Endothelial cell of umbilical vein (primary cell): ENCODE measurements at regions not wholly inside any gene's neighbourhood (a gene's known extent, or its start where the extent isn't known, plus 50 kb on each side); places are given as distances from the start of the nearest gene placed in this dataset.
"Not testable (repeated sequence)": the region's sequence is repeated elsewhere in the genome, so short reads cannot be mapped to it uniquely, and the experiment has no call there.

Experiments
- BruUV-seq: library from RNA; stranded (reverse); fragments of 400-500 nt; replicated peaks from 2 replicates; lab custom pipeline; 2021; lab: Mats Ljungman, UMichigan
- CTCF ChIA-PET: fragments of 300-600, 350-600 bp; sonication (Branson Sonifier 250); formaldehyde crosslinking; loops from one replicate; lab custom pipeline; 2021; ENCODE audit warnings: antibody characterized with exemption, inconsistent platforms; lab: Charles Lee
- POLR2A ChIA-PET: fragments of 300-600, 350-600 bp; sonication (Branson Sonifier 250); formaldehyde crosslinking; loops from one replicate; lab custom pipeline; 2021; ENCODE audit warnings: antibody characterized with exemption, inconsistent platforms; lab: Charles Lee
- DNase-seq: peaks from one replicate; pipeline ENCODE4 v3.0.0-alpha.2; 2011; ENCODE audit warnings: low read depth, low spot score
- FAIRE-seq: peaks from 2 replicates; lab custom pipeline; 2011; peaks lifted over from hg19 to GRCh38; lab: Jason Lieb, UNC
- H2AFZ ChIP-seq: 2 replicates; pipeline ENCODE4 v1.6.0; 2012; ENCODE audit warnings: low read depth, low read length, control low read depth, inconsistent platforms
- H3K27ac ChIP-seq: 2 replicates; pipeline ENCODE4 v1.5.1; 2011; ENCODE audit warnings: low read depth, mild to moderate bottlenecking, control low read depth, low read length, moderate library complexity; ENCODE audit not compliant: insufficient read depth
- H3K27me3 ChIP-seq, 2 experiments: 2 replicates each; pipeline versions ENCODE4 v1.6.0 to v1.6.1; 2011; ENCODE audit warnings: low read length in 2 of 2, mixed read lengths in 1 of 2; ENCODE audit not compliant: control insufficient read depth in 2 of 2, insufficient read depth in 2 of 2
- H3K36me3 ChIP-seq, 2 experiments: 2 replicates in 1 of 2; 3 replicates in 1 of 2; pipeline ENCODE4 v1.5.1; 2011; ENCODE audit warnings: low read length in 2 of 2, mild to moderate bottlenecking in 1 of 2, moderate library complexity in 1 of 2; ENCODE audit not compliant: control insufficient read depth in 2 of 2, insufficient read depth in 2 of 2; ENCODE audit errors: extremely low read depth in 1 of 2
- H3K4me1 ChIP-seq: 3 replicates; pipeline ENCODE4 v1.5.1; 2011; ENCODE audit warnings: mild to moderate bottlenecking, low read length; ENCODE audit not compliant: control insufficient read depth, insufficient read depth; ENCODE audit errors: extremely low read depth
- H3K4me2 ChIP-seq: 2 replicates; pipeline ENCODE4 v1.6.1; 2011; ENCODE audit warnings: low read length, control low read depth, mixed read lengths; ENCODE audit not compliant: insufficient read depth
- H3K4me3 ChIP-seq, 3 experiments: fragments of 200-600 bp in 1 of 3; sonication (generic), shearing (Covaris generic) in 1 of 3; replicated peaks in 1 of 3; 2 replicates each; pipeline ENCODE4 v1.5.1; 2011 to 2016; ENCODE audit warnings: control low read depth in 3 of 3, low read length in 3 of 3, mild to moderate bottlenecking in 2 of 3, inconsistent platforms in 1 of 3, low read depth in 1 of 3, moderate library complexity in 1 of 3; ENCODE audit not compliant: insufficient read depth in 1 of 3
- H3K79me2 ChIP-seq: 2 replicates; pipeline ENCODE4 v1.6.0; 2012; ENCODE audit warnings: low read length, inconsistent platforms; ENCODE audit not compliant: control insufficient read depth, insufficient read depth
- H3K9ac ChIP-seq: replicated peaks from 2 replicates; pipeline ENCODE3; 2011; ENCODE audit warnings: low read length, control low read depth; ENCODE audit not compliant: insufficient read depth; ENCODE audit errors: extremely low read depth
- H3K9me1 ChIP-seq: replicated peaks from 3 replicates; pipeline ENCODE4 v1.6.0; 2011; ENCODE audit warnings: mild to moderate bottlenecking, low read length; ENCODE audit not compliant: control insufficient read depth, insufficient read depth; ENCODE audit errors: extremely low read depth
- H3K9me3 ChIP-seq: replicated peaks from 2 replicates; pipeline ENCODE4 v1.5.1; 2012; ENCODE audit warnings: low read length, inconsistent platforms; ENCODE audit not compliant: control insufficient read depth, insufficient read depth
- H4K20me1 ChIP-seq: replicated peaks from 2 replicates; pipeline ENCODE3; 2011; ENCODE audit warnings: mild to moderate bottlenecking, low read length; ENCODE audit not compliant: control insufficient read depth, insufficient read depth; ENCODE audit errors: extremely low read depth
- CTCF ChIP-seq, 2 donors: IDR thresholded peaks; 1 replicate in 1 of 2; 2 replicates in 1 of 2; pipeline ENCODE4 v1.5.1; 2011; ENCODE audit warnings: low read length in 2 of 2, mild to moderate bottlenecking in 2 of 2, moderate library complexity in 2 of 2, control low read depth in 1 of 2, inconsistent platforms in 1 of 2, low read depth in 1 of 2; ENCODE audit not compliant: insufficient read depth in 1 of 2; ENCODE audit errors: extremely low read depth in 1 of 2
- EZH2 ChIP-seq: IDR thresholded peaks from 2 replicates; pipeline ENCODE4 v1.6.1; 2012; ENCODE audit warnings: borderline replicate concordance, low read depth, mild to moderate bottlenecking, moderate library complexity, low read length, inconsistent platforms; ENCODE audit not compliant: severe bottlenecking
- FOS ChIP-seq: IDR thresholded peaks from 2 replicates; pipeline ENCODE4 v1.6.1; 2011; ENCODE audit warnings: mild to moderate bottlenecking, low read length, moderate library complexity, borderline replicate concordance; ENCODE audit not compliant: insufficient read depth
- GATA2 ChIP-seq: IDR thresholded peaks from 2 replicates; pipeline ENCODE4 v1.7.0; 2011; ENCODE audit warnings: low read depth, mild to moderate bottlenecking, moderate library complexity, mixed read lengths, low read length; ENCODE audit not compliant: insufficient read length, insufficient read depth
- JUN ChIP-seq: IDR thresholded peaks from 2 replicates; pipeline ENCODE4 v1.6.1; 2011; ENCODE audit warnings: borderline replicate concordance, low read depth; ENCODE audit not compliant: insufficient read length, insufficient read depth
- MAX ChIP-seq: IDR thresholded peaks from 2 replicates; pipeline ENCODE4 v1.6.1; 2011; ENCODE audit not compliant: insufficient read depth, insufficient read length
- MYC ChIP-seq: IDR thresholded peaks from one replicate; pipeline ENCODE4 v1.6.1; 2011; ENCODE audit warnings: mild to moderate bottlenecking, low read depth, low read length
- POLR2A ChIP-seq: IDR thresholded peaks from 2 replicates; pipeline ENCODE4 v1.6.1; 2012; ENCODE audit warnings: low read depth, mild to moderate bottlenecking, control low read depth, low read length
- POLR2AphosphoS5 ChIP-seq: IDR thresholded peaks from 2 replicates; pipeline ENCODE4 v1.6.1; 2012; ENCODE audit warnings: low read depth, mild to moderate bottlenecking, control low read depth, low read length, moderate library complexity; ENCODE audit not compliant: insufficient read depth
- dilution Hi-C: fragments of 300-500 bp; cut with MboI; formaldehyde crosslinking; loops from one replicate; pipeline ENCODE4 v1.15.0; 2019; ENCODE audit warnings: low sequenced_read_pairs; ENCODE audit not compliant: extremely low pct_ligation_motif_present
- intact Hi-C: fragments of 100-400 bp; cut with micrococcal nuclease; formaldehyde crosslinking; loops from one replicate; pipeline ENCODE4 v1.10.0; 2022

- Histone ChIP-seq H3K79me2 (no peaks in the 10 kb centered on the region), H3K4me1 (no peaks in the 10 kb centered on the region)
- CTCF ChIA-PET = no interaction called here
Measured at GRCh38 chr16:35152067-35152627, 1692.7 kb downstream of the TP53TG3F start.

GRCh38 chr16:35154627-35155026 lies 1695.2 kb downstream of the TP53TG3F start:
- Histone ChIP-seq H3K79me2 (no peaks in the 10 kb centered on the region), H4K20me1 (no peaks in the 10 kb centered on the region), H2AFZ (no peak overlapping the region), H3K9me3 (peaks cover 5% of the 10 kb centered on the region), H3K36me3 (no peaks in the 10 kb centered on the region), H3K9ac (no peak overlapping the region), H3K27ac (no peak overlapping the region), H3K27me3 (no peaks in the 10 kb centered on the region), H3K9me1 (no peaks in the 10 kb centered on the region), H3K4me2 (no peak overlapping the region), H3K4me3 (no peak overlapping the region), H3K4me1 (no peaks in the 10 kb centered on the region)
- dilution Hi-C loops (no loop called here), intact Hi-C loops (no loop called here)
- DNase-seq (no peak), FAIRE-seq (no peak)
- TF ChIP-seq JUN = no peak
- TF ChIP-seq POLR2AphosphoS5 = no peak
- no peak for TF ChIP-seq POLR2A
- TF ChIP-seq EZH2 = no peak
- no peak for TF ChIP-seq FOS
- no peak for TF ChIP-seq MAX
- no peak for TF ChIP-seq CTCF (IDR thresholded peaks at IDR 0.05; ENCODE audit: extremely low read depth in 1 of 2, insufficient read depth in 1 of 2, low read depth in 1 of 2, low read length in 2 of 2)
- TF ChIP-seq MYC = no peak
- TF ChIP-seq GATA2 = no peak
- ChIA-PET CTCF (no interaction called here), POLR2A (no interaction called here)
- no TSS peak for BruUV-seq

More at GRCh38 chr16:35152067-35152627, 1692.7 kb downstream of the TP53TG3F start:
- Histone ChIP-seq H2AFZ (no peak overlapping the region), H3K27ac (no peak overlapping the region), H3K9me3 (peaks cover 12% of the 10 kb centered on the region), H3K4me3 (no peak overlapping the region), H3K27me3 (no peaks in the 10 kb centered on the region), H3K36me3 (no peaks in the 10 kb centered on the region), H3K4me2 (no peak overlapping the region), H4K20me1 (no peaks in the 10 kb centered on the region), H3K9me1 (no peaks in the 10 kb centered on the region), H3K9ac (no peak overlapping the region)
- DNase-seq = no peak
- dilution Hi-C loops = no loop called here
- FAIRE-seq = no peak
- POLR2A ChIA-PET = no interaction called here
- BruUV-seq = no TSS peak
- TF ChIP-seq POLR2A (no peak), GATA2 (no peak), JUN (no peak), POLR2AphosphoS5 (no peak), MYC (no peak)
- intact Hi-C loops = no loop called here

- H3K4me1 ChIP-seq, H2AFZ ChIP-seq, POLR2A ChIA-PET, H3K36me3 ChIP-seq, intact Hi-C loops, H3K4me2 ChIP-seq, FAIRE-seq, H3K4me3 ChIP-seq, BruUV-seq, H3K9me1 ChIP-seq, DNase-seq, H3K9ac ChIP-seq, H3K9me3 ChIP-seq, H3K27me3 ChIP-seq, CTCF ChIA-PET, H3K27ac ChIP-seq, dilution Hi-C loops, H4K20me1 ChIP-seq, H3K79me2 ChIP-seq: not testable (repeated sequence)
Measured at GRCh38 chr16:35157549-35157948, 1698.1 kb downstream of the TP53TG3F start.
